ENCODE measurements at regions not wholly inside any gene's neighbourhood (a gene's known extent, or its start where the extent isn't known, plus 50 kb on each side); places are given as distances from the start of the nearest gene placed in this dataset.

DNA sequence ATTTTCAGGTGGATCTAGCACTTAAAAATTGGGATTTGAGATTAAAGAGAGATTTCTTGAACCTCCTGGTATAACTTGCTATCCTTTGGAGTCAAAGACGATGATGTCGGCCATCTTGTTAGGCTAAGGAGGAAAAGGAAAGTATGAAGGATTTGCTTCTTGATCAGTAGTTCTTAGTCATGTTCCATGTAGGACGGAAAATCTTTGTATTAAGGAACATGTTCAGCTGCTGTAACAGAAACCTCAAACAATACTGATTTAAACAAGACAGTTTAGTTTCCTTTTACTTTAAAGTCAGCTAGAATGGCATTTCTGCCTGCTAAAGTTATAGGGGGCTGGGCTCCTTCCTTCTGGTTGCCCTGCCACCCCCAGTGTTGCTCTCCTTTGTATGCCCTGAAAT is 56.4 kb upstream of the MGAT5 start:
- WGBS, 2 donors = 95 to 99% methylated on average over 3 of the region's 3 CpGs
- no peaks in the 10 kb centered on the region for H3K36me3 ChIP-seq
- no peak overlapping the region for H3K27ac ChIP-seq
- H3K9me3 ChIP-seq = no peaks in the 10 kb centered on the region
- intact Hi-C loops (cut with DNase I) = no loop called here
- no peak overlapping the region for H3K4me3 ChIP-seq (replicated peaks in 1 of 3)
- no peaks in the 10 kb centered on the region for H3K27me3 ChIP-seq
- TF ChIP-seq, protein P1, sequence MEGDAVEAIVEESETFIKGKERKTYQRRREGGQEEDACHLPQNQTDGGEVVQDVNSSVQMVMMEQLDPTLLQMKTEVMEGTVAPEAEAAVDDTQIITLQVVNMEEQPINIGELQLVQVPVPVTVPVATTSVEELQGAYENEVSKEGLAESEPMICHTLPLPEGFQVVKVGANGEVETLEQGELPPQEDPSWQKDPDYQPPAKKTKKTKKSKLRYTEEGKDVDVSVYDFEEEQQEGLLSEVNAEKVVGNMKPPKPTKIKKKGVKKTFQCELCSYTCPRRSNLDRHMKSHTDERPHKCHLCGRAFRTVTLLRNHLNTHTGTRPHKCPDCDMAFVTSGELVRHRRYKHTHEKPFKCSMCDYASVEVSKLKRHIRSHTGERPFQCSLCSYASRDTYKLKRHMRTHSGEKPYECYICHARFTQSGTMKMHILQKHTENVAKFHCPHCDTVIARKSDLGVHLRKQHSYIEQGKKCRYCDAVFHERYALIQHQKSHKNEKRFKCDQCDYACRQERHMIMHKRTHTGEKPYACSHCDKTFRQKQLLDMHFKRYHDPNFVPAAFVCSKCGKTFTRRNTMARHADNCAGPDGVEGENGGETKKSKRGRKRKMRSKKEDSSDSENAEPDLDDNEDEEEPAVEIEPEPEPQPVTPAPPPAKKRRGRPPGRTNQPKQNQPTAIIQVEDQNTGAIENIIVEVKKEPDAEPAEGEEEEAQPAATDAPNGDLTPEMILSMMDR (IDR thresholded peaks at IDR 0.05) = no peak
- TF ChIP-seq POLR2A (IDR thresholded peaks at IDR 0.05) = no peak
- DNase-seq = no peak
- peaks cover 39 to 40% of the 10 kb centered on the region in 2 donors for H3K4me1 ChIP-seq

DNA sequence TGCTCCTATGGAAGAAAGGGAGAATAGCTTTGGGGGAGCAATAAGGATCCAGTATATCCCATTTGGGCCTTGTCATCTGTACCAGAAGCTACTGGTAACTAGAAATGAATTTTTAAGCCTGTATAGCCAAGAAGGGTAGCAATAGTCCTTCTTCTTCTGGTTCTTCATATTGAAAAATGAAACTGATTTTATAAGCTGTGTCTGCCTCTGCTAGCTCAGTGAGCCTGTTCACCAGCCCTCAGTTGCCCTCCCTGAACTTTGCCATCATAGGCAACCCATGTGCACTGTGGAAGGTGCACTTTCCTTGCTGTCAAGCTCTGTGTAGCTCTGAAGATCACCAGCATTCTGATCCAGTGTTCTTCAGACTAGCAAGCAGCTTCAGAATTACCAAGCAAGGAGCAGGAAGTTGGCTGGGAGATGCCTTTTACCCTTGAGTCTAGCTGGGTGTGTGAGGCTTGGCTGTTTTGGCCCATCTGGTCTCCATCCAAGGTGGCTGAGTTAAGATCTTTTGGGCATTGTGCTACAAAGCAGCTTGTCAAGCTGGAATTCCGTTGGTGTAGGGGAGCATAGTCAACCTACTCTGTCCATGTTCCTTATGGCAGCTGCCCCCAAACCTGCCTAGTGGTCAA is 55.8 kb upstream of the MGAT5 start:
- Histone ChIP-seq H3K4me1 (peaks cover 39 to 40% of the 10 kb centered on the region in 2 donors), H3K36me3 (no peaks in the 10 kb centered on the region), H3K4me3 (replicated peaks in 1 of 3) (no peak overlapping the region), H3K9me3 (no peaks in the 10 kb centered on the region), H3K27ac (no peak overlapping the region), H3K27me3 (no peaks in the 10 kb centered on the region)
- intact Hi-C loops (cut with DNase I) = no loop called here
- TF ChIP-seq, protein P1 (IDR thresholded peaks at IDR 0.05) = no peak
- no peak for TF ChIP-seq POLR2A (IDR thresholded peaks at IDR 0.05)
- WGBS, 2 donors = 70 to 83% methylated on average over 1 of the region's 1 CpG
- no peak for DNase-seq

DNA sequence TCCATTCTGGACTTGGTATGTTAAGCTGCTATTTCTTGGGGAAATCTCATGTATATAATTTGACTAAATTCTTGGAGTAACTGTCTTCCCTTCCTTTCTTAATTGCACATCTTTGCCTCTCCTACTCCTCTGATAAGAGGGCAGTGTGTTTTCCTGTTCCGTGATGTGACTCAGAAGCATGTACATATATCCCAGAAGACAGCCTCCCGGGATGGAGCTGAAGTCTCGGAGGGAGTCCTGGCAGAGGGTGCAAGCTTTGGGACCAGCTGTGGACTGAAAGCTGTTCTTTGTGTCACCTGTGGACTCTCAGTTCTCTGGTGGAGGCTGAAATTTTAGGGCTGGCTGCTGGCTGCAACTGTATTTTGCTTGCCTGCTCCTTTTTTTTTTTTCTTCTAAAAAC is 54.7 kb upstream of the MGAT5 start:
- Histone ChIP-seq H3K27ac (peak overlapping the region in 1 of 3 donors; percentile 40), H3K27me3 (no peaks in the 10 kb centered on the region), H3K4me1 (peaks cover 39 to 43% of the 10 kb centered on the region in 2 donors), H3K4me3 (replicated peaks in 1 of 3) (no peak overlapping the region), H3K36me3 (no peaks in the 10 kb centered on the region), H3K9me3 (no peaks in the 10 kb centered on the region)
- intact Hi-C loops (cut with DNase I) = no loop called here
- no peak for DNase-seq
- TF ChIP-seq POLR2A (IDR thresholded peaks at IDR 0.05) = no peak
- TF ChIP-seq, protein P1 (IDR thresholded peaks at IDR 0.05) = no peak
- WGBS, 2 donors = 80 to 82% methylated on average over 3 of the region's 3 CpGs

DNA sequence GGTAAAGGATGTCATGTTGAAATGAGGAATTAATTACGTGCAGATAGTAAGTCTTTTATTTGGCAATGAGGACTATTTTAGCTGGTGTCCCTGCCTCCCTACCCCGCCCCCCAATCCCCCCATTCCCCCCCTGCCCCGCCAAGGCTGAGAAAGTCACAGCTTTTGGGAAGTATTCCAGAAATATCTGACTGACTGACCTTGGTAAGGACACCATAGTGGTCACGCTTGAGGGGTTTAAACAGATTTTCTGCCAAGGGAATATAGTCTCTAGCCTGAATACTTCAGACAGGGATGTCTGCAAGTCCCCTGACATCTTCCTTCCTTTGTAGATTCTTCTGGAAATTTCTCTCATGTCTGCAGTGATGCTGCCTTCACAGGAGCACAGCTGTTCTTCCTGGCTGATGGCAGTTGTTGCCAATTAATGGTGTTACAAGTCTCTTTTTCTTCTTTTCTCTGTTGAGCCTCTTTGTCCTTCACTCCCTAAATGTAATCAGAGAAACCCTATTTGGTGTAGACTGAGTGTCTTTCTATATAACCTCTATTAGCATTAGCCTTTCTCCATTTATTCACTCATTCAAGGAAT is 53.7 kb upstream of the MGAT5 start:
- DNase-seq = peak; percentile 45 to 54
- Histone ChIP-seq H3K9me3 (no peaks in the 10 kb centered on the region), H3K4me3 (replicated peaks in 1 of 3) (no peak overlapping the region), H3K27me3 (no peaks in the 10 kb centered on the region), H3K27ac (no peak overlapping the region), H3K36me3 (no peaks in the 10 kb centered on the region), H3K4me1 (peaks cover 41 to 47% of the 10 kb centered on the region in 2 donors)
- no peak for TF ChIP-seq POLR2A (IDR thresholded peaks at IDR 0.05)
- TF ChIP-seq, protein P1 (IDR thresholded peaks at IDR 0.05) = no peak
- intact Hi-C loops (cut with DNase I) = loop anchor here (10.0 kb wide), 1 partner anchor 75 kb away; no protein-coding TSS in a partner anchor
- 32 to 35% methylated on average over 4 of the region's 4 CpGs for WGBS, 2 donors

DNA sequence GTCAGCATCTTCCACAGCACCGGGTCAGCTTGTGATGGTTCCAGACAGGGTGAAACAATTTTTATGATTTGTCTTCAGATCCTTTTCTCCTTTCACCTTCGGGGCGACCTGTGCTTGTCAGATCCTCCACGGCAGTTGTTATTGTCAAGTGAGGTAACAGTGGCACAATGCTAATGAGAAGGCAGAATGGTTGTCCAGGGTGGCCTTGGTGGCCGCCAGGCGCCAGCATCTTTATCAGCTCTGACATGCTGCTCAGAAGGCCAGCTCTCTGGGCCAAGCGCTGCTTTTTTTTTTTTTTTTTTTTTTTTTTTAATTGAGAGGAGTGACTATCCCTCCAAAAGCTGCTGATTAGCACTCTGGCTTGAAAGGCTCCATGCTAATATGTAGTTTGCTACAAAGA is 52.3 kb upstream of the MGAT5 start:
- WGBS, 2 donors = 94 to 97% methylated on average over 7 of the region's 7 CpGs

More for the DNA sequence above, 52.3 kb upstream of the MGAT5 start:
- Histone ChIP-seq H3K4me1 (peaks cover 52 to 60% of the 10 kb centered on the region in 2 donors), H3K27me3 (no peaks in the 10 kb centered on the region), H3K36me3 (no peaks in the 10 kb centered on the region), H3K9me3 (no peaks in the 10 kb centered on the region), H3K27ac (no peak overlapping the region), H3K4me3 (replicated peaks in 1 of 3) (no peak overlapping the region)
- intact Hi-C loops (cut with DNase I) = loop anchor here (10.0 kb wide), 1 partner anchor 77 kb away; no protein-coding TSS in a partner anchor
- DNase-seq = no peak
- TF ChIP-seq, protein P1 (IDR thresholded peaks at IDR 0.05) = no peak
- no peak for TF ChIP-seq POLR2A (IDR thresholded peaks at IDR 0.05)
